OCI-LY3 (cell line): ENCODE measurements at regions not wholly inside any gene's neighbourhood (a gene's known extent, or its start where the extent isn't known, plus 50 kb on each side); places are given as distances from the start of the nearest gene placed in this dataset.

Source experiments
- EZH2phosphoT487 ChIP-seq: fragments of 200-600 bp; shearing (Covaris generic); IDR thresholded peaks from 2 replicates; pipeline ENCODE4 v1.6.1; 2018; ENCODE audit warnings: antibody characterized with exemption, mixed run types, low read depth
- TF ChIP-seq, protein P1 (sequence below): fragments of 200-600, 300-600 bp; sonication (generic); IDR thresholded peaks from 2 replicates; pipeline ENCODE4 v1.5.1; 2014; ENCODE audit warnings: antibody characterized with exemption, low read length, low read depth

DNA sequence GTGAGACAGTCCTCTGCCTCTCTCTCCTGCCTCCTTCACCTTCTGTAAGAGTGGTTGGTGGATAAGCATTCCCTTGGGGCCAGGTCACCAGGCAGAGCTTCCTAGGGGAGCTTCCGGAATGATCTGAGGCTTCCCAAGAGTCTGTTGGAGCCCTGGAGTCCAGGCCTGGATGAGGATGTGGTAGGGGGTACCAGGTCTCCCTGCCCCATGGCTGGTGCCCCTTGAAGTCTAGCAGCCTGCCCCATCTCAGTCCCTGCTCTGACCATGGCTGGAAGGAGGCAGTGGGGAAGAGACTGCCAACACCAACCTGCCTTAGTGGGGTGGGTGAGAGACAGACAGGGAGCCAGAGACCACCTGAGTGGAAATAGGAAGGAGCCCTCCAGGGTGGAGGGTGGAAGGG lies 1316.9 kb downstream of the UQCRFS1 start:
- TF ChIP-seq, protein P1, sequence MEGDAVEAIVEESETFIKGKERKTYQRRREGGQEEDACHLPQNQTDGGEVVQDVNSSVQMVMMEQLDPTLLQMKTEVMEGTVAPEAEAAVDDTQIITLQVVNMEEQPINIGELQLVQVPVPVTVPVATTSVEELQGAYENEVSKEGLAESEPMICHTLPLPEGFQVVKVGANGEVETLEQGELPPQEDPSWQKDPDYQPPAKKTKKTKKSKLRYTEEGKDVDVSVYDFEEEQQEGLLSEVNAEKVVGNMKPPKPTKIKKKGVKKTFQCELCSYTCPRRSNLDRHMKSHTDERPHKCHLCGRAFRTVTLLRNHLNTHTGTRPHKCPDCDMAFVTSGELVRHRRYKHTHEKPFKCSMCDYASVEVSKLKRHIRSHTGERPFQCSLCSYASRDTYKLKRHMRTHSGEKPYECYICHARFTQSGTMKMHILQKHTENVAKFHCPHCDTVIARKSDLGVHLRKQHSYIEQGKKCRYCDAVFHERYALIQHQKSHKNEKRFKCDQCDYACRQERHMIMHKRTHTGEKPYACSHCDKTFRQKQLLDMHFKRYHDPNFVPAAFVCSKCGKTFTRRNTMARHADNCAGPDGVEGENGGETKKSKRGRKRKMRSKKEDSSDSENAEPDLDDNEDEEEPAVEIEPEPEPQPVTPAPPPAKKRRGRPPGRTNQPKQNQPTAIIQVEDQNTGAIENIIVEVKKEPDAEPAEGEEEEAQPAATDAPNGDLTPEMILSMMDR: no peak
- TF ChIP-seq EZH2phosphoT487: no peak
